ENCODE measurements at regions not wholly inside any gene's neighbourhood (a gene's known extent, or its start where the extent isn't known, plus 50 kb on each side); places are given as distances from the start of the nearest gene placed in this dataset.

- intact Hi-C loops (cut with micrococcal nuclease; ENCODE audit: unreplicated experiment), result no loop called here
- peak; percentile 38 for DNase-seq
- no TSS peak for BruUV-seq (replicated peaks)
- H3K27me3 Mint-ChIP-seq (ENCODE audit: unreplicated experiment), result no peaks in the 10 kb centered on the region
- no peaks in the 10 kb centered on the region for H3K9me3 Mint-ChIP-seq (ENCODE audit: low read depth, unreplicated experiment)
- no peaks in the 10 kb centered on the region for H3K4me1 Mint-ChIP-seq (ENCODE audit: low read depth, unreplicated experiment)
- CTCF ChIA-PET, result no interaction called here
- H3K4me3 Mint-ChIP-seq (ENCODE audit: low read depth, unreplicated experiment), result no peak overlapping the region
- peaks cover 5% of the 10 kb centered on the region for H3K36me3 Mint-ChIP-seq (ENCODE audit: insufficient read depth, unreplicated experiment)
- no peak for TF ChIP-seq CTCF (IDR thresholded peaks at IDR 0.05; ENCODE audit: unreplicated experiment)
- H3K27ac Mint-ChIP-seq (ENCODE audit: unreplicated experiment), result no peak overlapping the region
Observed at GRCh38 chr15:31263751-31264558, 62.7 kb upstream of the KLF13 start.

GRCh38 chr15:31264559-31265089 is 62.0 kb upstream of the KLF13 start:
- Mint-ChIP-seq H3K4me1 (ENCODE audit: low read depth, unreplicated experiment) (no peaks in the 10 kb centered on the region), H3K9me3 (ENCODE audit: low read depth, unreplicated experiment) (no peaks in the 10 kb centered on the region), H3K4me3 (ENCODE audit: low read depth, unreplicated experiment) (no peak overlapping the region), H3K36me3 (ENCODE audit: insufficient read depth, unreplicated experiment) (peaks cover 5% of the 10 kb centered on the region), H3K27me3 (ENCODE audit: unreplicated experiment) (no peaks in the 10 kb centered on the region), H3K27ac (ENCODE audit: unreplicated experiment) (no peak overlapping the region)
- intact Hi-C loops (cut with micrococcal nuclease; ENCODE audit: unreplicated experiment), result no loop called here
- no TSS peak for BruUV-seq (replicated peaks)
- DNase-seq, result no peak
- TF ChIP-seq CTCF (IDR thresholded peaks at IDR 0.05; ENCODE audit: unreplicated experiment), result no peak
- CTCF ChIA-PET, result no interaction called here

- Mint-ChIP-seq H3K27ac (ENCODE audit: unreplicated experiment) (no peak overlapping the region), H3K36me3 (ENCODE audit: insufficient read depth, unreplicated experiment) (peaks cover 5% of the 10 kb centered on the region), H3K4me1 (ENCODE audit: low read depth, unreplicated experiment) (no peaks in the 10 kb centered on the region), H3K27me3 (ENCODE audit: unreplicated experiment) (no peaks in the 10 kb centered on the region), H3K4me3 (ENCODE audit: low read depth, unreplicated experiment) (no peak overlapping the region), H3K9me3 (ENCODE audit: low read depth, unreplicated experiment) (no peaks in the 10 kb centered on the region)
- no peak for TF ChIP-seq CTCF (IDR thresholded peaks at IDR 0.05; ENCODE audit: unreplicated experiment)
- intact Hi-C loops (cut with micrococcal nuclease; ENCODE audit: unreplicated experiment), result no loop called here
- no TSS peak for BruUV-seq (replicated peaks)
- CTCF ChIA-PET, result no interaction called here
- DNase-seq, result no peak
Observed at GRCh38 chr15:31265090-31265870, 61.4 kb upstream of the KLF13 start.

GRCh38 chr15:31265871-31266711 is 60.5 kb upstream of the KLF13 start:
- DNase-seq, result no peak
- CTCF ChIA-PET, result no interaction called here
- intact Hi-C loops (cut with micrococcal nuclease; ENCODE audit: unreplicated experiment), result no loop called here
- no peak for TF ChIP-seq CTCF (IDR thresholded peaks at IDR 0.05; ENCODE audit: unreplicated experiment)
- Mint-ChIP-seq H3K9me3 (ENCODE audit: low read depth, unreplicated experiment) (no peaks in the 10 kb centered on the region), H3K4me1 (ENCODE audit: low read depth, unreplicated experiment) (no peaks in the 10 kb centered on the region), H3K4me3 (ENCODE audit: low read depth, unreplicated experiment) (no peak overlapping the region), H3K36me3 (ENCODE audit: insufficient read depth, unreplicated experiment) (peaks cover 5% of the 10 kb centered on the region), H3K27me3 (ENCODE audit: unreplicated experiment) (no peaks in the 10 kb centered on the region), H3K27ac (ENCODE audit: unreplicated experiment) (no peak overlapping the region)
- no TSS peak for BruUV-seq (replicated peaks)
